Chondrocyte (in vitro differentiated cells): ENCODE measurements at regions not wholly inside any gene's neighbourhood (a gene's known extent, or its start where the extent isn't known, plus 50 kb on each side); places are given as distances from the start of the nearest gene placed in this dataset.

Experiments
- DNase-seq: peaks from one replicate; pipeline ENCODE4 v3.0.0; 2021; ENCODE audit warnings: mixed read lengths, low spot score
- H3K27ac Mint-ChIP-seq: one replicate; pipeline ENCODE4 v1.8.0; 2021; ENCODE audit warnings: mild to moderate bottlenecking, moderate library complexity, mixed read lengths; ENCODE audit not compliant: unreplicated experiment
- H3K27me3 Mint-ChIP-seq: 2 replicates; pipeline ENCODE4 v1.8.0; 2021; ENCODE audit warnings: low read depth, mixed read lengths
- H3K36me3 Mint-ChIP-seq: 2 replicates; pipeline ENCODE4 v1.8.0; 2021; ENCODE audit warnings: low read depth, mixed read lengths
- H3K4me1 Mint-ChIP-seq: 2 replicates; pipeline ENCODE4 v1.8.0; 2021; ENCODE audit warnings: low read depth, mild to moderate bottlenecking, mixed read lengths
- H3K4me3 Mint-ChIP-seq: one replicate; pipeline ENCODE4 v1.8.0; 2021; ENCODE audit warnings: mild to moderate bottlenecking, moderate library complexity, mixed read lengths; ENCODE audit not compliant: unreplicated experiment
- H3K9me3 Mint-ChIP-seq: 2 replicates; pipeline ENCODE4 v1.8.0; 2021; ENCODE audit warnings: low read depth, mixed read lengths
- TF ChIP-seq, protein P1 (sequence below): fragments of 200-600 bp; sonication (generic); IDR thresholded peaks from 2 replicates; pipeline ENCODE4 v1.5.0; 2021; ENCODE audit warnings: antibody characterized with exemption, mild to moderate bottlenecking, moderate library complexity

DNA sequence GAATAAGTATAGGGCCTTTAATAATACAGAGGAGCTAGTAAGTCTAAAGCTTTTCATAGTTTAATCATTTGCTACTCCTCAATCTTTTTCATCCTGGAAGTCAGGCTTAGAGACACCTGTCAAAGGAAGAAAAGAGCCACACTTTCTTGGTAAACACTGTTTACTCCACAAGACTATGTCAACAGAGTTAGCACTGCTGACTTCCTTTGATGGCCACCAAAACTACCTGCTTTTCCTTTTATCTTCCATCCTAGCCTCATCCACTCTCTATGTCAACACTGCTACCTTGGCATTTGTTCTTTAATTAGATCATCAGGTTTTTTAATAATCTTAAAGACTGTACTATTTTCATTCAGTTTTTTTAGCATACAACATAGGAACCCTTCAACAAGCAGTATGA is 106.2 kb downstream of the ELAPOR2 start:
- Mint-ChIP-seq H3K27me3 (no peaks in the 10 kb centered on the region), H3K36me3 (no peaks in the 10 kb centered on the region), H3K9me3 (no peaks in the 10 kb centered on the region), H3K4me1 (peaks cover 17% of the 10 kb centered on the region), H3K27ac (no peak overlapping the region), H3K4me3 (no peak overlapping the region)
- TF ChIP-seq, protein P1, sequence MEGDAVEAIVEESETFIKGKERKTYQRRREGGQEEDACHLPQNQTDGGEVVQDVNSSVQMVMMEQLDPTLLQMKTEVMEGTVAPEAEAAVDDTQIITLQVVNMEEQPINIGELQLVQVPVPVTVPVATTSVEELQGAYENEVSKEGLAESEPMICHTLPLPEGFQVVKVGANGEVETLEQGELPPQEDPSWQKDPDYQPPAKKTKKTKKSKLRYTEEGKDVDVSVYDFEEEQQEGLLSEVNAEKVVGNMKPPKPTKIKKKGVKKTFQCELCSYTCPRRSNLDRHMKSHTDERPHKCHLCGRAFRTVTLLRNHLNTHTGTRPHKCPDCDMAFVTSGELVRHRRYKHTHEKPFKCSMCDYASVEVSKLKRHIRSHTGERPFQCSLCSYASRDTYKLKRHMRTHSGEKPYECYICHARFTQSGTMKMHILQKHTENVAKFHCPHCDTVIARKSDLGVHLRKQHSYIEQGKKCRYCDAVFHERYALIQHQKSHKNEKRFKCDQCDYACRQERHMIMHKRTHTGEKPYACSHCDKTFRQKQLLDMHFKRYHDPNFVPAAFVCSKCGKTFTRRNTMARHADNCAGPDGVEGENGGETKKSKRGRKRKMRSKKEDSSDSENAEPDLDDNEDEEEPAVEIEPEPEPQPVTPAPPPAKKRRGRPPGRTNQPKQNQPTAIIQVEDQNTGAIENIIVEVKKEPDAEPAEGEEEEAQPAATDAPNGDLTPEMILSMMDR: no peak
- DNase-seq: no peak

DNA sequence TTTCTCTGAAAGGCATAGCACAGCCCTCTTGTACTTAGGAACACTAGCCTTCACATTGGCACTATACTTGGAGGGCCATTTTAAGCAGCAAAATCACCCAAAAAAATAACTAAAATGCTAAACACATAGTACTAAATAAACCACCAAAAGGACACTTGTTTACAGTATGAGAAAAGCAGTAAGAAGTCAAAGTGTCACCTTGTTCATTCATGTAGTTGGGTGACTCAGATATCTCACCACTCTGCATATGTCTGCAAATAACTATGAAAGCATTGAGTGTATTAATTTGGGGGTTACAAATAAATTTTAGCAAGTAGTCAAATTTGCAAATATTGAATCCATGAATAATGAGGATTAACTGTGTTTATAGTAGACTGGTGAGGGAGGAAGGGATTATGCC is 107.6 kb downstream of the ELAPOR2 start:
- no peak overlapping the region for H3K27ac Mint-ChIP-seq
- no peaks in the 10 kb centered on the region for H3K27me3 Mint-ChIP-seq
- no peaks in the 10 kb centered on the region for H3K36me3 Mint-ChIP-seq
- peaks cover 25% of the 10 kb centered on the region for H3K4me1 Mint-ChIP-seq
- no peaks in the 10 kb centered on the region for H3K9me3 Mint-ChIP-seq
- TF ChIP-seq, protein P1: no peak
- no peak for DNase-seq
- no peak overlapping the region for H3K4me3 Mint-ChIP-seq

DNA sequence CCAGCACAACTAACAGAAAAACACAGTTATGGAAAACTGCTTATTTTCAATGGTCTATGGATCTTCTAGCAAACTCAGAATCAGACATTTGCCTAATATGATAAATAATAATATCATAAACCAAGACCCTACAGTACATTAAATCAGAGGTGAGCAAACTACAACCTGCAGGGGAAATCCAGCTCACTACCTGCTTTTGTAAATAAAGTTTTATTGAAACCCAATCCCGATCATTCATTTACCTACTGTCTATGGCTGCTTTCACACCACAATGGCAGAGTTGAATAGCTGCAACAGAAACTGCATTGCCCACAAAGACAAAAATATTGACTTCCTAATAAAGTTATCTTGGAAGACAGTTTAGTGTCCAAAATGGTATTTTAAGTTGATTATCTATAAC is 108.5 kb downstream of the ELAPOR2 start:
- Mint-ChIP-seq H3K27ac (no peak overlapping the region), H3K27me3 (no peaks in the 10 kb centered on the region)

DNA sequence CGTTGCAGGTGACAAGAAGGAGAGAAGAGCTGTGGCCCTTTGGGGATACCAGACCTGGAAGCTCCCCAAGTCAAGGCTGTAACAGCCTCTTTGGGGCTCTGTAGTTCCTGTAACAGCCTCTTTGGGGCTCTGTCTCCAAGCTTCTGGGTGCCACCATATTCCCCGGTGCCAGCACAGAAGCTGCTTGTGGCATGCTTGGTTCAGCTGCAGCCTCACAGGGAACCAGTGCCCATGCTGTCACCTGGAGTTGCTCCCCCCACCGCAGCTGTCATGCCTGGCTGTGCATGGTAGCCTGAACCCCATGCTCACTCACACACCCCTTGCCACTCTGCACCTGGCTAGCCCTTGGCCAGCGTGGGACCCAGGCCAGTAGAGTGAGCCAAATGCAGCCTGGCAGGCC is 109.1 kb downstream of the ELAPOR2 start:
- Mint-ChIP-seq H3K9me3 (no peaks in the 10 kb centered on the region), H3K27me3 (no peaks in the 10 kb centered on the region), H3K4me1 (peaks cover 25% of the 10 kb centered on the region), H3K36me3 (no peaks in the 10 kb centered on the region), H3K4me3 (no peak overlapping the region), H3K27ac (no peak overlapping the region)
- DNase-seq: no peak
- TF ChIP-seq, protein P1: no peak

More for the DNA sequence above, 108.5 kb downstream of the ELAPOR2 start:
- Mint-ChIP-seq H3K9me3 (no peaks in the 10 kb centered on the region), H3K4me1 (peaks cover 25% of the 10 kb centered on the region), H3K36me3 (no peaks in the 10 kb centered on the region), H3K4me3 (no peak overlapping the region)
- TF ChIP-seq, protein P1: no peak
- DNase-seq: no peak

DNA sequence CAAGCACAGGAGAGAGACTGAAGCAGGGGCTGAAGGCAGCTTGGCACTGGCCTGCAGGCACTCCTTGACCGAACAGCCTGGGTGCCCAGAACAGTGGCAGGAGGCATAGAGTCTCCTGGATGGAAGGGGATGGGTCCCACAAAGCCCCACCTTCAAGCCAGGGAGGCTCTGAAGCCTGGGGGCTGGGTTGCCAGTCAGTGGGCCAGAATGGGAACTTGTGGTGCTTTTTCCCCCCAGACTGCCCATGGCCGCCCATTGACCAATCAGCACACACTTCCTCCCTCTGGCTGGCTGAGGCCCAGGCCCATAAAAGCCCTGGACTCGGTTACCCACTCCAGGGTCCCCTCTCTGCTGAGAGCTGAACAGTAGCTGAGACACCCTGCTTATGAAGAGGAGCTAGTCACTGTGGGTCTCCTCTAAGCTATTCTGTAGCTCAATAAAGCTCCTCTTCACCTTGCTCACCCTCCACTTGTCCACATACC is 109.6 kb downstream of the ELAPOR2 start:
- no peak for DNase-seq
- TF ChIP-seq, protein P1: no peak
- Mint-ChIP-seq H3K4me1 (peaks cover 25% of the 10 kb centered on the region), H3K27ac (no peak overlapping the region), H3K27me3 (no peaks in the 10 kb centered on the region), H3K9me3 (no peaks in the 10 kb centered on the region), H3K36me3 (no peaks in the 10 kb centered on the region), H3K4me3 (no peak overlapping the region)
